Activated naive CD8-positive, alpha-beta T cell treated with anti-CD3 and anti-CD28 coated beads, Interleukin-2, amount 50 U/mL, for 24 hours (primary cell): ENCODE measurements at regions not wholly inside any gene's neighbourhood (a gene's known extent, or its start where the extent isn't known, plus 50 kb on each side); places are given as distances from the start of the nearest gene placed in this dataset.

Experiments
- ATAC-seq: fragments of 150-1000 bp; cut with Tn5 transposase; one replicate; pipeline ENCODE4 v1.10.0; 2021
- DNase-seq: peaks from one replicate; pipeline ENCODE4 v3.0.0; 2021
- H3K27ac Mint-ChIP-seq: one replicate; pipeline ENCODE4 v1.8.0; 2021; ENCODE audit warnings: mild to moderate bottlenecking, mixed read lengths
- H3K27me3 Mint-ChIP-seq: one replicate; pipeline ENCODE4 v1.8.0; 2021; ENCODE audit warnings: mixed read lengths
- H3K36me3 Mint-ChIP-seq: one replicate; pipeline ENCODE4 v1.8.0; 2021; ENCODE audit warnings: low read depth, mixed read lengths
- H3K4me1 Mint-ChIP-seq: one replicate; pipeline ENCODE4 v1.8.0; 2021; ENCODE audit warnings: mixed read lengths
- H3K4me3 Mint-ChIP-seq: one replicate; pipeline ENCODE4 v1.8.0; 2021; ENCODE audit warnings: mild to moderate bottlenecking, moderate library complexity, mixed read lengths
- H3K9me3 Mint-ChIP-seq: one replicate; pipeline ENCODE4 v1.8.0; 2021; ENCODE audit warnings: mixed read lengths

DNA sequence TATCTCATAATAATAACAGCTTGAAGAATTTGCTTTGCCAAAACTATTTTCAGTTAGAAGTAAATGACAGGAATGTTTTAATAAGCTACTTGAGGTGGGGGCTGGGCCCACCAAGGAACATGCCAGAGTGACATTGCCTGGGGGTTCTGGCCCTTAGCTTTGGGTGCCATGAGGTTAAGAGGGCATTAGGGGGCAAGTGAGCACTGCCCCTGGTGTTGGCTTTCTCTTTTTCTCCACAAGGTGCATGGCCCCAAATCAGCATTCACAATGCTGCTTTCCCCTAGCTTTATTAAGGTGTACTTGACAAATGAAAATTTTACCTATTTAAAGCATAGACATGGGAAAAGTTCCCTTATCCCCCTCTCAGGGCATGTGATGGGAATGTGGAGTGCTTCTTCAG, 305.4 kb downstream of the TENT4A start:
- H3K27me3 Mint-ChIP-seq: no peaks in the 10 kb centered on the region
- no peak overlapping the region for H3K4me3 Mint-ChIP-seq
- DNase-seq (no peak), ATAC-seq (no peak)
- H3K4me1 Mint-ChIP-seq: no peaks in the 10 kb centered on the region
- H3K36me3 Mint-ChIP-seq: peaks cover 2% of the 10 kb centered on the region
- peaks cover 32% of the 10 kb centered on the region for H3K9me3 Mint-ChIP-seq
- no peak overlapping the region for H3K27ac Mint-ChIP-seq

DNA sequence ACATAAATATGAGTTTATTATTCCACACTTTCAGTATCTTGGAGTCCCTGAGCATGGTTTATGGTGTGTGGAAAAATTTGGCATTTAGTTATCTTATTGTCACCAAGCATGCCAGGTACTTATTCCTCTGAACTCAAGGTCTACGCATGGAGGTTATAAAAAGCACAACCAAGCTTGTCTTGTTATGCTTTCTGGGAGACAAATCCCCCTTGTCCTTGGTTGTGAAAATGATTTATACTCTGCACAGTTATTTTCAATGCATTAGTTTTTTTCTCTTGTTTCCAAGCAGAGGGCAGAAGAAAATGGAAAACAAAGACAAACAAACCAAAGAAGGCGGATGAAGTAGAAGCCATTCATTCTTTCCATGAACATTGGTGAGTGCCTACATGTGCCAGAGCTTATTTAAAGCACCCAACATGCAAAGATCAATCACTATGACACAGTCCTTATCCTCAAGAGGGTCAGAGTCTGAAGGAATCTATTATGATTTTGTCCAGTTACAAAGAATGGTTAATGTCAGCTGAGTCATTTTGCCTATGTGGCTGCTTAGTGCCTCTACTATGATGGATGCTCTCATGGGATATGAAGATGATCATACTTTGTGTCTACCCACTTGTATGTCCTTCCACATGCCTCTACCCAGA, 323.1 kb downstream of the TENT4A start:
- H3K4me3 Mint-ChIP-seq: no peak overlapping the region
- no peak for ATAC-seq
- DNase-seq: no peak
- peaks cover 3% of the 10 kb centered on the region for H3K27me3 Mint-ChIP-seq
- no peaks in the 10 kb centered on the region for H3K36me3 Mint-ChIP-seq
- no peaks in the 10 kb centered on the region for H3K9me3 Mint-ChIP-seq
- no peak overlapping the region for H3K27ac Mint-ChIP-seq
- no peaks in the 10 kb centered on the region for H3K4me1 Mint-ChIP-seq

DNA sequence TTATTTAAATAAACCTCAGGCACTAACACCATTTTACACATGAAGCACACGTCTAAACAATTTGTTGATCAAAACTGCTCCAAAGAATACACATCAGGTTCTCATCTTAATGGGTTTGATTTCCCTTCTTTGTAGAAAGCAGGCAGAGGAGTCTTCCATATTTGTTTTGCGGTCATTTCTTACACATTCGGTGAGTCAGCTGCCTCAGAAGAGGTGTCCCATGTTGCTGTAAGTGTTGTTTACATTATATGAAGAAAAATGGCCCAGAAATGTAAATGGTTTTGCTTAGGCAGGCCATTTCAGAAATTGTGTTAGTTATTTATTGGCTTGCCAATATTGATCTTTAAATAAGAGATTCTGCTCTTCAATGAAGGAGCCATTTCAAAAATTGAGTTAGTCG, 325.8 kb downstream of the TENT4A start:
- peaks cover 3% of the 10 kb centered on the region for H3K27me3 Mint-ChIP-seq
- DNase-seq: no peak
- no peaks in the 10 kb centered on the region for H3K9me3 Mint-ChIP-seq
- H3K4me3 Mint-ChIP-seq: no peak overlapping the region
- H3K27ac Mint-ChIP-seq: no peak overlapping the region
- no peak for ATAC-seq
- no peaks in the 10 kb centered on the region for H3K4me1 Mint-ChIP-seq
- no peaks in the 10 kb centered on the region for H3K36me3 Mint-ChIP-seq

DNA sequence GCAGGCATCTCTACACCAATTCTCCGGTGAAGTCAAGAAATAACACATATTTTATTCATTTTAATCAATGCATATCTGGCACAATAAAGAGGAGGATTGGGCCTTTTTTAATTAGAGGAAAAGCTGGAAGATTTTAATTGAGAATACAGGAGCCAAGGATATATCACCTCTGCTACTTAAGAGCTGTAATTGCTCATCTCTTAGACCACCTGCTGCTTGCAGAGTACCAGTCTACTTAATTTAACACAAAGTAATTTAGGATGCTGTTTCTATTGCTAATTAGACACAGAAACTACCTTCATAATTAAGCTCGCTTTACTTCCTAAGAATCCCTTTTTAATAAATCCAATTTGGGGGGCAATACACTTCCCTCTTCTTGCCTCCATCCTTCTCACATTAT, 326.9 kb downstream of the TENT4A start:
- no peak for DNase-seq
- Mint-ChIP-seq H3K4me1 (no peaks in the 10 kb centered on the region), H3K9me3 (no peaks in the 10 kb centered on the region), H3K27ac (no peak overlapping the region), H3K27me3 (peaks cover 3% of the 10 kb centered on the region), H3K4me3 (no peak overlapping the region), H3K36me3 (no peaks in the 10 kb centered on the region)
- no peak for ATAC-seq

DNA sequence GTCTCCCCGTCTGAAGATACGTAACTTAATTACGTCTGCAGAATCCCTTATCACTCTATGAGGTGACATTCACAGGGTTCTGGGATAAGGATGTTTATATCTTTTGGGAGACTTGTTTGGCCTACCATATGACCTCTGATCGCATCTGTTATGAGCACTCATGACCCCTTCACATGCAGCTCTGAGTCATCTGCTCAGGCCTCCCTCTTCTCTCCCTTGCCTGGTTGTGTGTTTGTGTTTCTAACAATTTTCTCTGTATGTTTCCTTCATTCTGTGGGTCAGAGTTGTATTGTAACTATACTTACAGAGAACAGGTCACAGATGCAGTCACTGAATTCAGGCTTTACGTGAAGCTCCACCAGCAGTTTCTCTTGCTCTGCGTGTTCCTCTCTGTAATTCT, 330.6 kb downstream of the TENT4A start:
- DNase-seq (no peak), ATAC-seq (no peak)
- Mint-ChIP-seq H3K27me3 (peaks cover 3% of the 10 kb centered on the region), H3K27ac (no peak overlapping the region), H3K9me3 (no peaks in the 10 kb centered on the region), H3K4me1 (no peaks in the 10 kb centered on the region), H3K4me3 (no peak overlapping the region), H3K36me3 (no peaks in the 10 kb centered on the region)

DNA sequence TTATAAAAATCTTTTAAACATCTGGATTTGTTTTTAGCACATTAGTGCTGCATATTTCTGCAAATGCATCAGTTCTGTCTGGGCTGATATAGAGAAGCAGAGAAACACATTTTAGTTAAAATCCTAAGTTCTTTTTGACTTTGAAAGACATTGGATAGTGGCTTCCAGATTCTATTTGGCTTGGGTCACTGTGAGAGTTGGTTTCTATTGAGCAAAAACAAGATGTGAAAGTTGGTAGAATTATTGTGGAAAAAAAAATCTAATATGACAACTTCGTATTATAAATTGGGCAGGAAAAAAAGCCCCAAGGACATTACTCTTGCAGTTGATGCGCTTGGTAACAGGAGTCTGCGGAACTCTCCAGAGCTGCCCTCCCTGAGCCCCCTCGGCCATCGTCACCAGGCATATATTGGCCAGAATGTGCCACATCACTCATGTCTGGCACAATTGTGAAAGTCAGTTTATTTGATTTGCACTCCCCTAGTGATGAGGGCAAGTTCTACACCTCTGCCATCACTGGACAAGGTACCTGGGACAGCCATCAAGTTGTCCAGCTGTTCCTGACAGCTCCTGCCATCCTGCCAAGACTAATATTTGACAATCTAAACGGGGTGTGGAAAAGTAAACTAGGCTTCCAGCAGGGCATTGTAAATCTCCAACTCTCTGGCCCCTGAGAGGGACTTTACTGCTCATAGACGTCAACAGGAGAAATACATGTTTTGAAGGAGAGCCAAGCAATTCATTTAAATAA, 334.5 kb downstream of the TENT4A start:
- Mint-ChIP-seq H3K27ac (no peak overlapping the region), H3K9me3 (no peaks in the 10 kb centered on the region), H3K4me3 (no peak overlapping the region), H3K36me3 (no peaks in the 10 kb centered on the region), H3K27me3 (no peaks in the 10 kb centered on the region), H3K4me1 (no peaks in the 10 kb centered on the region)
- ATAC-seq (no peak), DNase-seq (no peak)

DNA sequence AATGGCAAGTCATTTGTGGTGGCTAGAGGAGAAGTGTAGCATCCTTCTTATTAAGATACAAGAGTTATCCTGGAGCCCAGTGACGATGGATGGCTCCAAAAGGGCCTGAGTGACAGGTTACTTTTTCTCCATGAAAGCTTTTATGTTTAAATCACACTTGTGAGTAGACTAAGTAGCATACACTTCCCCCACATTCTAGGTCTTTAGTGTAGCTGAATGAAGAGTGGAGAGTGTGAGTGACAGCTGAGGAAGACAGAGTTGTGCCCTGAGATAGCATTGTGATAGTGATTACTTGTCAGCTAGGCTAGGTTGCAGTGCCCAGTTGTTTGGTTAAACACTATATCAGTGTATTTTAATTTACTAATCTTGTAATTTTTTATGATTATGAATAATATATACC, 337.8 kb downstream of the TENT4A start:
- no peak overlapping the region for H3K27ac Mint-ChIP-seq
- H3K36me3 Mint-ChIP-seq: no peaks in the 10 kb centered on the region
- DNase-seq (no peak), ATAC-seq (no peak)
- no peaks in the 10 kb centered on the region for H3K9me3 Mint-ChIP-seq
- H3K4me1 Mint-ChIP-seq: no peaks in the 10 kb centered on the region
- H3K27me3 Mint-ChIP-seq: no peaks in the 10 kb centered on the region
- H3K4me3 Mint-ChIP-seq: no peak overlapping the region

DNA sequence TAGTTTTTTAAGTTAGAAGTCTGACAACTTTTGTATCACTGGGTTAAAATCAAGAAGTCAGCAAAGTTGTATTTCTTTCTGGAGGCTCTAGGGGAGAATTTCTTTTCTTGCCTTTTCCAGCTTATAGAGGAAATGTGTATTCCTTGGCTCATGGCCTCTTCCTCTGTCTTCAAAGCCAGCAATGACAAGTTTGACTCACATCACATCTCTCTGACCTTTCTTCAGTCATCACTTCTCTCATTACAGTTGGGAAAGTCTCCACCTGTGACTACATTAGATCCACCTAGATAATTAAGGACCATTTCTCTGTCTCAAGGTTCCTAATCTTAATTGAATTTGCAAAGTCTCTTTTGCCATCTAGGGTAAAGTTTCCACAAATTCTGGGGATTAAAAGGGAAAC, 339.9 kb downstream of the TENT4A start:
- DNase-seq: no peak
- H3K27me3 Mint-ChIP-seq: no peaks in the 10 kb centered on the region
- H3K9me3 Mint-ChIP-seq: no peaks in the 10 kb centered on the region
- H3K4me1 Mint-ChIP-seq: no peaks in the 10 kb centered on the region
- ATAC-seq: no peak
- H3K4me3 Mint-ChIP-seq: no peak overlapping the region
- no peaks in the 10 kb centered on the region for H3K36me3 Mint-ChIP-seq
- no peak overlapping the region for H3K27ac Mint-ChIP-seq

DNA sequence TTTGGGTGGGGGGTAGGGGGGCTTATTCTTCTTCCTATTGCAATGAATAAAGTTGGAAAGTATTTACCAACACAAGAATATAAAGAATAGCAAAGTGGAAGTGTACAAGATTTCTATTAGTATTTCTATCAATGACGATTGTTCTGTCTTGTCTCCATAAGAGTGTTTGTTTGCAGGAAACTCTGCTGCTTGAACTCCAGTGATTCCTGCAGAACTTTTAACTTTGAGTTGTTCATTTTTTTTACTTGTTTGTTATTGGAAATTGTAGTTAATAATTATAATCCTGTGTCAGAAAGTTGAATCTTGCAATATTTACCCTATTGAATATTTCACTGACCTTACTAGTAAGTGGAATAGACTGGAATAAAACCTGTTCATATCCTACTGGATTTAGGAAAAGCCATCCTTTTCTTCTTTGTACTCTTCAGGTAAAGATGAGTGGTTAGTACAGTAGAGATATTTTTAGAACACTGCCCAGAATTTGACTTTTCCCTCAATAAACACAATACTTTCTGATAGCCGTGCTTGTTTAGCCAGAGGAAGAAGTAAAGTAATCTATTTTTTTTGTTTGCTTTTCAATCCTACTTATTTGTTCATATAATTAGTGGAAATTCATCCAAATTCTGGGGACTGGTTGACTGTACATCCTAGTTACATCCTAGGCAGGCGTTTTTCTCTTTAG, 340.4 kb downstream of the TENT4A start:
- ATAC-seq (no peak), DNase-seq (no peak)
- H3K27ac Mint-ChIP-seq: no peak overlapping the region
- no peaks in the 10 kb centered on the region for H3K36me3 Mint-ChIP-seq
- no peak overlapping the region for H3K4me3 Mint-ChIP-seq
- H3K27me3 Mint-ChIP-seq: no peaks in the 10 kb centered on the region
- no peaks in the 10 kb centered on the region for H3K4me1 Mint-ChIP-seq
- H3K9me3 Mint-ChIP-seq: no peaks in the 10 kb centered on the region

DNA sequence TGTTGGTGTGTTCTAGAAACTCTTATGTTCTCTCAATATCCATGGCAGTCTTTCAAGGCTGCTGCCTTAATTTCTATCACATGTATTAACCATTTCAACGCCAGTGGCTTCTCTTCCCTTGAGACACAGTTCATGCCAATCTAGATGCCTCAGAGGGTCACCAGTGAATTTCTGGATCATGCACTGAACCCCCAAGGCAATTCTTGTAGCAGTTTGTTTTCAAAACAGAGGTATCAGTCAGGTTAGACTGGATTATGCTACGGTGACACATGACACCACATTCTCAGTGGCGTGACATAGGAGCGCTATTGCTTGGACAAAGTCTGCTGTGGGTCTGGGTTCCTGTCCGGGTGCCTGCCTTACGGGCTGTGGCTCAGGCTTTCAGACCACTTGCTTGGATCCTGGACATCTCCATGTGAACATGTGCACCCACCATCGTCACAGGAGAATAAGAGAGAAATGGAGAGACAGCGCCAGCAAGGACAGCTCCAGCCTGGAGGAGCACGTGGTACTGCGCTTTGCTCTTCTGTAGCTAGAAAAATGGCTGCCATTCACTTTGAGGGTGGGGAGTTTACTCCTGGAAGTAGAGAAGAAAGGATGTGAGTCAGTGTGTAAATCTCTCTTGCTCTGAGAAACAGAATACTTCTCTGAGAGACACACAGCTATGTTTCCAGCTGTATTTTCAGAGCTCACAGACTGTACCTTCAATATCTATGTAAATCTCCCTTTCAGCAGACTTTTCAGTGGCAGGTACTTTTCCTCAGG, 329.3 kb upstream of the ADCY2 start:
- Mint-ChIP-seq H3K27ac (no peak overlapping the region), H3K27me3 (peaks cover 2% of the 10 kb centered on the region), H3K9me3 (peaks cover 7% of the 10 kb centered on the region), H3K36me3 (no peaks in the 10 kb centered on the region), H3K4me1 (no peaks in the 10 kb centered on the region), H3K4me3 (no peak overlapping the region)
- ATAC-seq (no peak), DNase-seq (no peak)

DNA sequence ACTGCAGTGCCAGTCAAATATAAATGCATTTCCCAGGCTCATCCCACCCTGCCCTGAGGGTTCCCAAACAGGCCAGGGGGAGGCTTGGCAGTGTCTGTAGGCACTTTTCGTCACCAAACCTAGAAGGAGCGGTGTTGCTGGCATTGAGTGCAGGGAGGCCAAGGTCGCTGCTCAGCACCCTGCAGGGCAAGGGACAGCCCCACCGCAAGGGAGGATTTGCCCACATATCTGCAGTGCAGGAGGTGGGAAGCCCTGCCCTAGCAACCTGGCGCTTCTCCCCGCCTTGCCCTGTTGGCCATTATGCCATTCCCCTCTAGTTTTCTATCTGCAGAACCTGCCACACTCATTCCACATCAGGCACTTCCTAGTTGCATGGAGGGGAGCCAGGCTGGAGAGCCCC, 327.8 kb upstream of the ADCY2 start:
- DNase-seq (no peak), ATAC-seq (no peak)
- Mint-ChIP-seq H3K36me3 (no peaks in the 10 kb centered on the region), H3K4me3 (no peak overlapping the region), H3K27ac (no peak overlapping the region), H3K4me1 (no peaks in the 10 kb centered on the region), H3K27me3 (peaks cover 2% of the 10 kb centered on the region), H3K9me3 (no peaks in the 10 kb centered on the region)

DNA sequence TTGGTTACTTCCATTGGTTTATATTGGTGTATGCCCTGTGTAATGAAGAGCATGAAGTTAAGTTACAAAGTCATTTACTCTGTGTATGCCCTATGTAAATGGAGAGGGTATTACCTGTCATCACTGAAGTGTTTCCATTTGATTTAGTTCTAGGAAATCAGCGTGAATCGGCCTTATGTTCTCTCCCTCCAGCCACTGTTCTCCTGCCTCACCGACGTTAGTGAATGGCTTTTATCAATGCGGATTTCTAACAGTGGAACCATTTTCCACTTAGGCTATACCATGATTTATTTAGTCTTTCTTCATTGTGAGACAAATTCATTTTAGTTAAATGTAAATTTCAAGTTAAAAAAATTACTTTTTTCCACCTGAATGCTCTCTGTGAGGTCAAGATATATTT, 327.0 kb upstream of the ADCY2 start:
- Mint-ChIP-seq H3K27me3 (peaks cover 2% of the 10 kb centered on the region), H3K27ac (no peak overlapping the region), H3K4me1 (no peaks in the 10 kb centered on the region), H3K9me3 (no peaks in the 10 kb centered on the region), H3K4me3 (no peak overlapping the region), H3K36me3 (no peaks in the 10 kb centered on the region)
- ATAC-seq: no peak
- no peak for DNase-seq

DNA sequence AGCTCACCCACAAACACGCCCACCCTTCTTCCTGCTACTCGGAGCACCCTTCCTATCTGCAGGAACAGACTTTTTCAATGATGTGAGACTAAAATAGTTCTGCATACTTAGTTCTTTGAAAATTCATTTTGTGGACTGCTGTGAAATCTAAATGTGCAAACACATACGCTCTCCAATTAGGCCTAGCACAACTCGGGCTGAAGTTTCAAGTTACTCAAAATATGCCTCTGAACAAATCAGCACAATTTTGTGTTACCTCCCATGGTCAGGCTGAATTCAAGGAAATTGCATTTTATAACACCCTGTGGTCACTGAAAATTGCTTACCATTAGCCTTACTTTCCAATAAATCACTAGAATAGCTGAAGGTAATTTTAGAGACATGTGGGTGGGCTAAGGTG, 323.8 kb upstream of the ADCY2 start:
- ATAC-seq (no peak), DNase-seq (no peak)
- Mint-ChIP-seq H3K27me3 (peaks cover 2% of the 10 kb centered on the region), H3K36me3 (no peaks in the 10 kb centered on the region), H3K27ac (no peak overlapping the region), H3K9me3 (no peaks in the 10 kb centered on the region), H3K4me1 (no peaks in the 10 kb centered on the region), H3K4me3 (no peak overlapping the region)

DNA sequence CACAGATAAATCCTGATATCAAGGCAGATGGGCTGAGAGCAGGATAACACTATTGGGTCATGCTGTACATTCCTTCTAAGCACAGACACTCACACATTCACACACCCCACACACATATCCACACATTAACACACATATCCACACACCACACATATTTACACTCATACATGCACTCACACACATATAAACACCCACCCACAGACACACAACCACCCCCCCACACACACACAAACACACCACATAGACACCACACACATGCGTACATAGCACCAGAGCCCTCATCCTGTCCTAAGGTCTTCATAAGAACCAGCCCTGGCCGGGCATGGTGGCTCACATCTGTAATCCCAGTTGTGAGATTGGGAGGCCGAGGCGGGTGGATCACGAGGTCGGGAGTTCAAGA, 322.3 kb upstream of the ADCY2 start:
- Mint-ChIP-seq H3K27ac (no peak overlapping the region), H3K27me3 (peaks cover 2% of the 10 kb centered on the region), H3K36me3 (no peaks in the 10 kb centered on the region), H3K4me3 (no peak overlapping the region), H3K4me1 (no peaks in the 10 kb centered on the region), H3K9me3 (no peaks in the 10 kb centered on the region)
- DNase-seq (no peak), ATAC-seq (no peak)

DNA sequence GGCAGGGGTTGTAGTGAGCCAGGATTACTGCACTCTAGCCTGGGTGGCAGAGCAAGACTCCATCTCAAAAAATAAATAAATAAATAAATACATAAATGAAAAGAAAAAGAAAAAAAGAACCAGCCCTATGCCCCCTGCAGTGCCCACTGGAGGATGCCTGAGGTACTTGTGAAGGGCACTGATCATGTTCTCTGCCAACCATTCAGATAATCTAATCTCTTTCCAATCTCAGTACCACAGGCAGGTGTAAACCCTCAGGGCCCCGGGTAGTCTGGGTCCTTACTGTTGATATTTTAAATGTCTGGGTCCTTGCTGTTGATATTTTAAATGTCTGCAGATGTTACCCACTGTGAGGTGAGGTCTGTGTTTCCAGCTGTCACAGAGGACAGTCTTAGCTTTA, 321.8 kb upstream of the ADCY2 start:
- Mint-ChIP-seq H3K9me3 (no peaks in the 10 kb centered on the region), H3K27me3 (peaks cover 2% of the 10 kb centered on the region), H3K4me3 (no peak overlapping the region), H3K36me3 (no peaks in the 10 kb centered on the region), H3K27ac (no peak overlapping the region), H3K4me1 (no peaks in the 10 kb centered on the region)
- ATAC-seq (no peak), DNase-seq (no peak)
